A549 (cell line): ENCODE measurements at regions not wholly inside any gene's neighbourhood (a gene's known extent, or its start where the extent isn't known, plus 50 kb on each side); places are given as distances from the start of the nearest gene placed in this dataset.

Experiments used
- EP300 ChIP-seq, 2 experiments: fragments of >200 bp; sonication (Bioruptor Twin); formaldehyde crosslinking; IDR thresholded peaks; 2 replicates in 1 of 2; 3 replicates in 1 of 2; pipeline ENCODE4 v1.6.1; 2016 to 2017
- HDAC2 ChIP-seq: fragments of 200-600 bp; sonication (generic); IDR thresholded peaks from 2 replicates; pipeline ENCODE4 v1.6.1; 2016
- JUN ChIP-seq, 2 experiments: fragments of >200 bp; sonication (Bioruptor Twin); formaldehyde crosslinking; IDR thresholded peaks; 2 replicates in 1 of 2; 3 replicates in 1 of 2; pipeline ENCODE4 v1.6.1; 2016 to 2017
- NFE2L2 ChIP-seq: fragments of 150-350 bp; conservative IDR thresholded peaks from 2 replicates; pipeline ENCODE4 v1.6.1; 2014; ENCODE audit warnings: low read length
- NR3C1 ChIP-seq: fragments of >200 bp; sonication (Bioruptor Twin); formaldehyde crosslinking; IDR thresholded peaks from 3 replicates; pipeline ENCODE4 v1.6.1; 2017
- TF ChIP-seq, protein P1 (sequence below): fragments of >200 bp; sonication (Bioruptor Twin); formaldehyde crosslinking; IDR thresholded peaks from 3 replicates; pipeline ENCODE4 v1.5.1; 2016
- TF ChIP-seq, protein P2 (sequence below): fragments of 200-600 bp; sonication (generic); IDR thresholded peaks from 2 replicates; pipeline ENCODE4 v1.6.1; 2016; ENCODE audit warnings: antibody characterized with exemption, mild to moderate bottlenecking, moderate library complexity

DNA sequence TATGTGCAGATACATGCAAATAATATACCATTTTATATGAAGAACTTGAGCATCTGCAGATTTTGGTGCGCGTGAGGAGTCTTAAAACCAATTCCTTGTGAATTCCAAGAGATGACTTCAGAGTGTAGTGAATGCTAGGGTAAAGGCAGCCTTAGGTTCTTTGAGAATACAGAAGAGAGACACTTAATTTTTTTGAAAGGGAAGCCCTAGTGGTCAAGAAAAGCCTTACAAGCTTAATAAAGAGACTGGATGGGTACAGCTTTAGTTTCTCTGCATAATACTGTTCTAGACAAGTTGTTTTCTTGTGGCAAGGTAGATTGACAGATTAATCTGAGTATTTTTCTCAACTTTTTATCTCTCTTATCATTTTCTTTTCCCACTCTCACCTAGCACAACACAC is 636.5 kb downstream of the DNAJB9 start:
- no peak for TF ChIP-seq JUN (IDR thresholded peaks at IDR 0.05)
- TF ChIP-seq, protein P1, sequence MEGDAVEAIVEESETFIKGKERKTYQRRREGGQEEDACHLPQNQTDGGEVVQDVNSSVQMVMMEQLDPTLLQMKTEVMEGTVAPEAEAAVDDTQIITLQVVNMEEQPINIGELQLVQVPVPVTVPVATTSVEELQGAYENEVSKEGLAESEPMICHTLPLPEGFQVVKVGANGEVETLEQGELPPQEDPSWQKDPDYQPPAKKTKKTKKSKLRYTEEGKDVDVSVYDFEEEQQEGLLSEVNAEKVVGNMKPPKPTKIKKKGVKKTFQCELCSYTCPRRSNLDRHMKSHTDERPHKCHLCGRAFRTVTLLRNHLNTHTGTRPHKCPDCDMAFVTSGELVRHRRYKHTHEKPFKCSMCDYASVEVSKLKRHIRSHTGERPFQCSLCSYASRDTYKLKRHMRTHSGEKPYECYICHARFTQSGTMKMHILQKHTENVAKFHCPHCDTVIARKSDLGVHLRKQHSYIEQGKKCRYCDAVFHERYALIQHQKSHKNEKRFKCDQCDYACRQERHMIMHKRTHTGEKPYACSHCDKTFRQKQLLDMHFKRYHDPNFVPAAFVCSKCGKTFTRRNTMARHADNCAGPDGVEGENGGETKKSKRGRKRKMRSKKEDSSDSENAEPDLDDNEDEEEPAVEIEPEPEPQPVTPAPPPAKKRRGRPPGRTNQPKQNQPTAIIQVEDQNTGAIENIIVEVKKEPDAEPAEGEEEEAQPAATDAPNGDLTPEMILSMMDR, result no peak
- TF ChIP-seq EP300 (IDR thresholded peaks at IDR 0.05), result no peak
- TF ChIP-seq HDAC2, result no peak
- TF ChIP-seq NFE2L2, result no peak
- no peak for TF ChIP-seq NR3C1
- TF ChIP-seq, protein P2, sequence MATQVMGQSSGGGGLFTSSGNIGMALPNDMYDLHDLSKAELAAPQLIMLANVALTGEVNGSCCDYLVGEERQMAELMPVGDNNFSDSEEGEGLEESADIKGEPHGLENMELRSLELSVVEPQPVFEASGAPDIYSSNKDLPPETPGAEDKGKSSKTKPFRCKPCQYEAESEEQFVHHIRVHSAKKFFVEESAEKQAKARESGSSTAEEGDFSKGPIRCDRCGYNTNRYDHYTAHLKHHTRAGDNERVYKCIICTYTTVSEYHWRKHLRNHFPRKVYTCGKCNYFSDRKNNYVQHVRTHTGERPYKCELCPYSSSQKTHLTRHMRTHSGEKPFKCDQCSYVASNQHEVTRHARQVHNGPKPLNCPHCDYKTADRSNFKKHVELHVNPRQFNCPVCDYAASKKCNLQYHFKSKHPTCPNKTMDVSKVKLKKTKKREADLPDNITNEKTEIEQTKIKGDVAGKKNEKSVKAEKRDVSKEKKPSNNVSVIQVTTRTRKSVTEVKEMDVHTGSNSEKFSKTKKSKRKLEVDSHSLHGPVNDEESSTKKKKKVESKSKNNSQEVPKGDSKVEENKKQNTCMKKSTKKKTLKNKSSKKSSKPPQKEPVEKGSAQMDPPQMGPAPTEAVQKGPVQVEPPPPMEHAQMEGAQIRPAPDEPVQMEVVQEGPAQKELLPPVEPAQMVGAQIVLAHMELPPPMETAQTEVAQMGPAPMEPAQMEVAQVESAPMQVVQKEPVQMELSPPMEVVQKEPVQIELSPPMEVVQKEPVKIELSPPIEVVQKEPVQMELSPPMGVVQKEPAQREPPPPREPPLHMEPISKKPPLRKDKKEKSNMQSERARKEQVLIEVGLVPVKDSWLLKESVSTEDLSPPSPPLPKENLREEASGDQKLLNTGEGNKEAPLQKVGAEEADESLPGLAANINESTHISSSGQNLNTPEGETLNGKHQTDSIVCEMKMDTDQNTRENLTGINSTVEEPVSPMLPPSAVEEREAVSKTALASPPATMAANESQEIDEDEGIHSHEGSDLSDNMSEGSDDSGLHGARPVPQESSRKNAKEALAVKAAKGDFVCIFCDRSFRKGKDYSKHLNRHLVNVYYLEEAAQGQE, result no peak
